ENCODE measurements at regions not wholly inside any gene's neighbourhood (a gene's known extent, or its start where the extent isn't known, plus 50 kb on each side); places are given as distances from the start of the nearest gene placed in this dataset.

DNA sequence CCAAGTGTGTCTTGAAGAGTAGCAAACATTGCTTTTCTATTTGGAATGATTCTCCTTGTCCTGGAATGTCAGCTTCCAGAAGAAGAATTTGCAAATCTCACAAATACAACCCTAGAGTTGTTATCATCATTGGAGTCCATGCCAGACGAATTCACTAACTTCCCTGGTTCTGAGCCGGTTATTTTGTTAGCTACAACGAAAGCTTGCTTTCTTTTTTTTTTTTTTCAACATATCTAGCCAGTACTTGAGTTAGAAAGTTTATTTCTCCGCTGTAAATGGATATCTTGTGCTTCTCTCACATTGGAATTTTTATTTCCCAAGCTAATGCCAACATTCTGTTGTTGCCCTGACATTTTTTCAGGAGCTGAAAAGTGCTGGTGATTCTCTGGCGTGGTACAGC lies 138.1 kb upstream of the POM121L12 start:
- DNase-seq (ENCODE audit: low read depth, low spot score) = no peak

DNA sequence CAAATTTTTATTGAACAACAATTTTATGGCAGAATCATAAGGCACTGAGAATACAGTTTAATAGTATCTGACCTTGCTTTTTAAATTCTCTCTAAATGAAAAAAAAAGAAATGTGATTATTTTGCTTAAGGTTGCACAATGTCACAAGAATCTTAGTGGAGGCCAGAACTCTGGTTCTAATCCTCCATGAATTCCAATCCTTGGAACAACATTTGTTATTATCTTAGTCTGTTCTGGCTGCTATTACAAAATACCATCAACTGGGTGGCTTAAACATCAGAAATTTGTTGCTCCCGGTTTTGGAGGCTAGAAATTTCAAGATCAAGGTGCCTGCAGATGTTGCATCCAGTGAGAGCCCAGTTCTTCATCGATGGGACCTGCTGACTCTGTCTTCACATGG lies 158.2 kb upstream of the POM121L12 start:
- no peak for DNase-seq (ENCODE audit: low read depth, low spot score)

DNA sequence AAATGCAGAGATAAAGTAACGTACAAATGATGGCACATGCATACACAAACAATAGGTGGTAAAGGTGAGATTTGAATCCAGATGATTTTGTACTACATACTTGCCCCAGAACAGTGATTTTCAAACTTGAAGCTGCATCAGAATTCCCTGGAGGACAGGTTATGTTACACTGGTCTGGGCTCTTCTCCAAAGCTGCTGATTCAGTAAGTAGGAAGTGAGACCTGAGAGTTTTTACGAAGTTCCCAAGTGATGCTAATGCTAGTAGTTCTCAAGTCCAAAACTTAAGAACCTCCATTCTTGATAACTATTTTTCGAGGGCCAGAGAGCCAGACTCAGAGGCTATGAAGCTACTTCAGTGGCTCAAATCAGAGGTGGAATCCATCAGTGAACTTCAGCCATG lies 159.0 kb upstream of the POM121L12 start:
- DNase-seq (ENCODE audit: low read depth, low spot score) = peak; percentile 9

DNA sequence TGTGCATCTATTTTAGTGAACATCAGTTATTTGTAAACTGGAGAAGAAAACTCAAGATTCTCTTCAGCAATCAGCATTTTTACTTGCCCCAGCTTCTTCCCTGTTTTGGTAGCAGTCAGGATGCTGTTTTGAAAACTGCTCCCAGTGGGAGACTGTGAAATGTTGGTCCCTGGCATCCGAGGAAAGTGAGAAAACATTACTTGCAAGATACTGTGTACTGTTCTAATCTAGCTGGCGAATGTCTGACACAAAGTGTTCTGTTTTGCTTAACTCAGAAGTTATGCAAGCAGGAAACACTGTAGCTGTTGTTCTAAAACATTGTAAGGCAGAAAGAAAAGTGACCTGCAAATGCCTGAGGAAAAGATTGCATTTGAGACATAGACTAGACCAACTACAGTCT lies 171.8 kb upstream of the POM121L12 start:
- DNase-seq (ENCODE audit: low read depth, low spot score) = peak; percentile 1

DNA sequence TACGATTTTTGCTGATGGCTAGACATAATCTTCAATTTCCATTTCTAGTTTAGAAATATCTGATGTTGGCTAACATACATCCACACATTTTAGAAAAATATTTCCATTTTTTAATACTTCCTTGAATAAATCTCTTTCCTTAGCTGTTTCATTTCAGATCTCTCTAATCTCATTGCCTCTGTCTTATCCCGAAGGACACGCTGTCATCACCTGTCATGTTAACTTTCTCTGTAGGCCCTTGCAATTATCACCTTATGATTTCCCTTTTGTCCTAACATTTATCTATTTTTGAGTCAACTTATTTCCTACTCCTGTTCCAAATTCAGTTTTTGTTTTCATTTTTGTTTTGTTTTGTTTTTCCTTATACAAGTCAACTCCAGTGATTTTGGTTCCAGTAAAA lies 173.1 kb upstream of the POM121L12 start:
- DNase-seq (ENCODE audit: low read depth, low spot score) = no peak

DNA sequence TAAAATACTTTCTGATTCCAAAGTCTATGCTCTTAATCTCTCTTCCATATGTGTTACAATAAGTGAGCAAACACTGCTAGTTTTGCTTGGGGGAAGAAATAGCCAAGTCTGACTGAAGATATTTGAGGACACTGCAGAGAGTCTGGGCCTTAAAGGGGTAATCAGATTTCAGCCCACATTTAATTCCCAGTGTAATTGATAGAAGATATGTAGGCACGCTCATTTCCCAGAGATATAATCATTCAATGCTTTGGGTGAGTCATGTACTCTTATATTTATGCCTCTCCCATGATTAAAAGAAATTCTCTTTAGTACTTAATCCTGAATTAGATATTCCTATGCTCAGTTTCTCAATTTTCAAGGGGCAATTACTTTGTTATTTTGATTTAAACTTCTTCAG lies 178.1 kb upstream of the POM121L12 start:
- no peak for DNase-seq (ENCODE audit: low read depth, low spot score)

DNA sequence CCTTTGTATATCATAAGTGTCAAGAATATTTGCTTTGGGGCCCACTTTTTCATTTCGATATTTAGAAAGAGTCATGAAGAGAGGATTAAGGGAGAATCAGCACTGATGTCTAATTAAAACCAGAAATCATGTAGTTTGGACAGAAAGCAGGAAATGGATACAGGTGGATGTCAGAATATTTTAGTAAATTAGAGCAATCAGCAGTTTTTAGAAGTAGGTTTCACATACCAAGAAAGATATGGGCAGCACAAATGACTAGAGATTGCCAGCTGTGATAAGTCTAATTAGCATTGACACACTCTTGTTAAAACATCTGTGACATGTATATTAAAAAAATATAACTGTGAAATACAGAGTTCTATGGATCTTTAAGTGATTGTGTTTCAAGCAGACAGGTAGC lies 180.8 kb upstream of the POM121L12 start:
- no peak for DNase-seq (ENCODE audit: low read depth, low spot score)

DNA sequence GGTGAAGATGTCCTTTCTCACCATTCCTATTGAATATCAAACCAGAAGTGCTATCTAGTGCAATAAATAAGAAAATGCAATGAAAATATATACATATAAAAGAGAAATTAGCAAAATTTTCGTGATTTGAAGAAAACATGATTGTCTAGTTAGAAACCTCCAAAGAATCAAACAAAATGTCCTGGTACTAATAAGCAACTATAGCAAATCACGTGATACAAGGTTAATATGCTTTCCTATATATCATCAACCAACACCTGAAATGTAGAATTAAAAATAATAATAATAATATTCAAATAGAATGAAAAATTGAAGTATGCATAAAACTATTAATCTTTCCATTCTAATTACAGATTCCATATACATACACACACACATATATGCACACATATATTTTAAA lies 183.9 kb upstream of the POM121L12 start:
- no peak for DNase-seq (ENCODE audit: low read depth, low spot score)

DNA sequence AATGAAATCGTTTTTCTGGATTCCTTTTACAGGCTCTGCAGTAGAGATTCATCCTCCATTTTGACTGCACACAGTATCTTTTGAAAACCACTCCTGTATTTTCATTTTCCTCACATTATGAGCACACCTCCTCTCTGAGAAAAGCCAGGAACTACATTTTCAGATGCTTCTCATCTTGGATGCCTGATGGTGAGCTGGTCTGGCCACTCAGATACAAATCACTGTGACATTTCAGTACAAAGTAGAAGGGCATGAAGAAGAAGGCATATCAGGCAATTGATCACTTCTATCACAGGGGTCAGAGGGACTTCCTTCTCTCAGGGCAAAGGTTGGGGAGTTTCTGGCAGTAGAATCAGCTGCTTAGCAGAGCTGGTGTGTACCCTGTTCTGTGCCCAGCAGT lies 192.0 kb upstream of the POM121L12 start:
- DNase-seq (ENCODE audit: low read depth, low spot score) = no peak

DNA sequence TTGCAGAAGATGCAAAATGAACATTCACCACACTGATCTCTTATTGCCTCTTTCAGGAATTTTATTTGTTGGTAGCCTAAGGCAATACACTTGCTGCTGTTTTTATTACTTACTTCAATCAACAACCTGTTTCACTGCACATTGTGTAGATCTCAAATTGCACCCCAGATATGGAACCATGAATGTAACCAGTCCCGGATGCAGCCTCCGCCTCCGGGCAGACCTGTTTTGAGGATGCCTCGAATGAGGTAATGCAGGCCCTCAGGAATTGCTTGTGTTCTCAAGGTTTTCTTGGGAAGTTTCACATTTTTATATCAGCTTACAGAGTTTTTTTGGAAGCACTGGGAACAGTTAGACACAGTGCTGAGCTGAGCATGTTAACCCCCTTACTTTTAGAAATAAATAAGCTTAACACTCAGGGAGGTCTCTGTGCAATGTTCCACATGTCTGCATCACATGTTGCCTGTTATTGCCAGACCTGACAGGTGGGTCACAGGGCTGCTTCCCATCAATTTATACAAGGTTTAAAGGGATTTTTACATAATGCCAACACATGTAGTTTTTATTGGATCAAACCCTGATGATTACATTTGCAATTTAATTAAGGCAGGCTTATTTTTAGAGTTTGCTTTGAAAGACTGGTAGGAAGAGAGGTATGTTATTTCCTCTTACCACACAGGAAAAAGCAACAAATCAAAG lies 193.1 kb upstream of the POM121L12 start:
- no peak for DNase-seq (ENCODE audit: low read depth, low spot score)

DNA sequence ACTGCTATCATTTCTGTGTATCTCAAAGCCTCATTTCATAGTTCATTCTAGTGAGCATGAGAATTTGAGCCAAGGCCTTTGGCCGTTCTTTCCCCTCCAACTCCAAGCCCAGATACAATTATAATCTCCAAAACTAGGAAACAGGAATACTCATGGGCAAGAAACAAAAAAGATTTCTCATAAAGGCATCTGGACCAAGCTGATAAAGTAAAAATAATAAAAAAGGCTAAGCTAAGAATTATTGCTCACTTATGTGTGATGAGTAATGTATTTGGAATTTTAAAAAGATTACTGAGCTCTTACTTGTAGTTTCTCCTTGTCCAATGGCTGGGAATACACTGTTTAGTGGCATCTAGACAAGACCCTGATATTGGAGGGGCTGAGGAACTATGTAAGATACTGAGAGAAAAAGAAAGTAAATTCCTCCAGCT lies 196.4 kb upstream of the POM121L12 start:
- DNase-seq (ENCODE audit: low read depth, low spot score) = peak; percentile 80

DNA sequence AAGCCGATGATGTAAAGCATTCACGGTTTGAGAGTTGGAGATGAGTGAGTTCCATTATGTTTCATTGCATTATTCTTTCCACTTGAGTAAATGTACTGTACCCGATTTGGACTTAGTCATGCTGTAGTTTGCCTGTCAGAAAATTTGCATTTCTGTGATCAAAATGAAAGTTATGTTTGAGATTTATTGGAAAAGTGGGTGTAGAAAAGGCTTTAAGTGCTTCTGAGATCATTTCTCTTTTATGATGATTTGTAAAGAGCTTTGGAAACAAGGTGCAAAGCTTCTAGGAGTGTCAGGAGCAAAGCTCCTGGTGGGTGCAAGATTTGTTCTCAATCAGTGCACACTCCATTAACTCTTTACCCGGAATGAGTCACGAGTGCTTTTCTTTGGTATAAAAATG lies 204.1 kb upstream of the POM121L12 start:
- peak; percentile 68 for DNase-seq (ENCODE audit: low read depth, low spot score)

DNA sequence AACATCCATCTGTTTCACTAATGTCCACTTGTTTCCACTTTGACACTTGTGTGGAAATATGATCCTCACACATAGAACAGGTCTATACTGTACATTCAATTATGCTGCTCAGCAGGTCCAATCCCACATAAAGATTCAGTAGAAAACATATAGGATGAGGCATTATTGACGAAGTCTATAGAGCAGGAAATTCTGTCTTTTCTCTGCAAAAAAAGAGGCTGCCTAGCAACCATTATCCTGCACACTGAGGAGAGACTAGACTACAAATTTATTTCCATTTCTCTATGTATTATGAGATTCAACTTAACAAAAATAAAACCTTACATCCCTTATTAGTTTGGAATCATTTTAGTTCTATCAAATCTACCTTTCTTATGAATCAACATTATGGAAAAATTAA lies 204.6 kb upstream of the POM121L12 start:
- no peak for DNase-seq (ENCODE audit: low read depth, low spot score)

DNA sequence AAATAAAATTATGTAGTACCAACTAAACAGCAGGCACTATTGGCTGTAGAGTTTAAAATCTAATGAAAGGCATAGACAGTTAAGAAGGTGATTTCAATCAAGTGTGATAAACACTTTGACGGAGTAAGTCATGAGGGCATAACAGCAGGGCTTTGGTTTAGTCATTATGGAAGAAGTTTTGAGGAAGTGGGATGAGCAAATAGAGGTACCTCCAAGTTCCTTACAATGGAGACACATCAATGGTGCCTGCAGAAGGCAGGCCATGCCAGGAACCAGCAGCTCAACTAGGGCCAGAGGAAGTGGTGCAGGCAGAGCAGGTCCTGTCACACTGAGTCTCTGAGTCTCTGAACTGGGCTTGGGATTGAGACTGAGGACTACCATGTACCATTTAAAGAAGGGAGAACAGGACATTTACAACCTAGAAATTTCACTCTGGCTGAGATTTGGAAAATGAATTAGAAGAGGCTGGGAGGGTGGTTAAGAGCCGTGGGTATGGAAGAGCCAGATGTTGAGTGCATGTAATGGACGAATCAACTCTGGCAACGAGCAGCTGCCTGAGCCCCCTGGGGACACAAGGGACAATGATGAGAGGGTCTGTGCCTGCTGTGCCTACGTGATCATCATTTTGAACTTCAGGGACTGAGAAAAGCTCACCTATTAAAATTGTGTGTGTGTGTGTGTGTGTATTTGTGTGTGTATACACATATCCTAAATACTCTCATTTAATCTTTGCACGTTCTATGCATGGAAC lies 208.7 kb upstream of the POM121L12 start:
- DNase-seq (ENCODE audit: low read depth, low spot score) = no peak

DNA sequence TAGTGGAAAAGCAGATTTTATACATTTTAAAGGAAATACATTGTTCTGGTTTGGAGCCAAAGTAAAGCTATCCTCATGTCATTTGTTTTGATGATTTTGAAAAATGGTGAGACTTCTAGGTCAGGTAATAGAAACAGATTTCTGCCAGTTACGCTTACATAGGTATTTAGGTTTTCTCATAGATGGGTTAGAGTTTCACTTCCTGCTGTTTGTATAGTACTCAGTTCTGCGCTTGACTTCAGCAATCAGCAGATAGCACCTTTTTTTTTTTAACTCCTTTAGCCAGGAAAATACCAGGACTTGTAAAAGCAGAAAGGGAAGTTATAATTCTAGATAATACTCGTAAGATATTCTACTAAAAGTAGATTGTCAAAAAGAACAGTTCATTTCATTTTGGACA lies 209.8 kb upstream of the POM121L12 start:
- DNase-seq (ENCODE audit: low read depth, low spot score) = no peak

DNA sequence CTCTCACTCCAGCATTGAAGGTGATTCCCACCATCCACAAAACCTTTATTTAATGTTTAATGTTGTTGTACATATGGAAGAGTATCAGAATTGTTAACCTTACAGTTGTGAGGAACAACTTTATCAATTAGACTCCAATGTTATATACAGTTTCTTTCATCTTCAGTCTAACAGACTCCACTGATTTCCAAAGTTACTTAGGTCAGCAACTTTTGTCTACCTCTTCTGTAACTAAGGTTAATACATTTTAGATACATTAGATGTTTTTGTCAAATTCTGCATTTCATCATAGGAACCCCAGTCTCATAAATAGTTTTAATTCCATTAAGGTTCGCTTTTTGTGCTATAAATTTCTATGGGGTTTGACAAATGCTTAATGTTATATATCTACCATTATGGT lies 223.9 kb upstream of the POM121L12 start:
- DNase-seq (ENCODE audit: low read depth, low spot score) = no peak

DNA sequence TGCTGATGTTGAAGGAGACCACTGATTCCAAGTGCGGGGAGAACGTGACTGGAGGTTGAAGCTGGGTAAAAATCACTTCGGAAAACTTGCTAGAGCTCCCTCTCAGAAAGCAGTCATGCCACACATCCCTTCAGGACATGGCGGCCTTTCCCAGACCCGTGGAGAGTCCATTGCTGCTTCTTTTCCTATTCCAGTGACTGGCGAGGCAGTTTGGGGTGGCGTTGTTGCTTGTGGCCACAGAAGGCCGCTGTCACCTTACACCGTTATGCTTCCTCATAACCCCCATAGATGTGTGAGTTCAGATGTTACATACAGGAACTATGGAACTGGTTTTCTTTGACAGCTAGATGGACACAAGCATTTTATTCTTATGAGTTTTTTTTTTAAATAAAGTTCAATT lies 235.6 kb upstream of the POM121L12 start:
- DNase-seq (ENCODE audit: low read depth, low spot score) = no peak

DNA sequence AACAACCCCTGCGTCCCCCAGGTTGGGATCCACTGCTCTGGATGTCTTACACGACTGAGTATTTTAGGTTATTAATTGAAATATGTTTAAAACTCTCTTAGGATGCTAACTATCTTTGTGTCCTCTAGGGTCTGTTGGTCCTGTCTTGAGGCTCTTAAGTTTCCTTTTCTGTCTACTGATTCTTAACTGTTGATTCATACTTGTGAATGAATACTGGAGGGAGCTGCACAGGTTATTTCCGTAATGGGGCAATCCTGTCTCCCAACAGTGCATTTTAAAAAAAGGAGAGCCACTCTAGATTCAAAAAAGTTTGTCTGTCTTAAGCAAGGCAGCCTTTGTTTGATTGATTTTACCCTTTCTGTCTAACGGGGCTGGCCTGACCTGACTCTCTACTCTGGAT lies 237.6 kb upstream of the POM121L12 start:
- no peak for DNase-seq (ENCODE audit: low read depth, low spot score)

DNA sequence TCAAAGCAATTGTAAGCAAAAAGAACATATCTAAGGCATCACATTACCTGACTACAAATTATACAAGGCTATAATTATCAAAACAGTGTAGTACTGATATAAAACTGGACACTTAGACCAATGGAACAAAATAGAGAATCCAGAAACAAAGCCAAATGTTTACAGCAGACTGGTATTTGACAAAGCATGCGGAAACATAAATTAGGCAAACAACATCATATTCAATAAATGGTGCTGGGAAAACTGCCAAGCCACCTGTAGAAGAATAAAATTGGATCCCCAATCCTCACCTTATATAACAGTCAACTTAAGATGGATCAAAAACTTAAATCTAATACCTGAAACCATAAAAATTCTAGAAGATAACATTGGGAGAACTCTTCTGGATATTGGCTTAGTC lies 240.8 kb upstream of the POM121L12 start:
- no peak for DNase-seq (ENCODE audit: low read depth, low spot score)

DNA sequence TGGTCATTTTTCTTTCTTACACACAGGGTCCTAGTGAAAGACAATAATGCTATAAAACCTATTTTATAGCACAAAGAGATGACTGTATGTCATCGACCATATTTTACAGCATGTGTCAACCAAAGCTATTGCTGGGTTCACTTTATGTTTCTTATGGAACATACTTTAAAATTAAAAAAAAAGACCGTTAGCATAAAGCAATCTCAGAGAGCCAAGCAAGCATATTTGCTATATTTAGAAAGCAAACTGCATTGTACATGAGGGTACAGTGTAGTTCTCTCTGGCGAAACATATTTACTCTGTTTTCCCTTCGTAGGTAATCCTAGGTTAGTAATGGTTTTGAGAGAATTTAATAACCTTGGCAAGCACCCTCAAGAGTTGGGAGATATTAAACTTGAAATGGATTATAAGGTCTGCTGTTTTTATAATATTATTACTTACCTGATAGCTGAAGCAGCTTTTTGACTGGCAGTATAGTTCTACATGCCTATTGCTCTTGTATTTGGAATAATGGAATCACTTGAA lies 244.2 kb upstream of the POM121L12 start:
- no peak for DNase-seq (ENCODE audit: low read depth, low spot score)

DNA sequence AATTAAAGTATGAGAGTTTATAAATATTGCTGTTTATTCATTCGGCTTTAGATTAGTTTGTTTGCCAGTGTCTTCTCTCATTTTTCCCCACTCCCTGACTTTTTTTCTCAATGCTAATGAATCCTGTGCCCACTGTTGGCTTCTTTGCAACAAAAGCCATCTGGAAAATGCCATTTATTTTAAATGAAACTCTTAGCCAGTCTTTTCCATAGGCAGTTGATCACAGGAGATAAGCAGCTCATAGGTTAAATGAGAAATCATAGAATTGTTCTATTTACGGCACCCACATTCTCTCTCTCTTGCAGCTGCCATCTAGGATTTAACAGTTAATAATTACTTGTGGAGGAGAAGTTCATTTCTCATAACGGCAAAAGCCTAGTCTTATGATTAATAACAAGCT lies 249.3 kb upstream of the POM121L12 start:
- DNase-seq (ENCODE audit: low read depth, low spot score) = no peak

DNA sequence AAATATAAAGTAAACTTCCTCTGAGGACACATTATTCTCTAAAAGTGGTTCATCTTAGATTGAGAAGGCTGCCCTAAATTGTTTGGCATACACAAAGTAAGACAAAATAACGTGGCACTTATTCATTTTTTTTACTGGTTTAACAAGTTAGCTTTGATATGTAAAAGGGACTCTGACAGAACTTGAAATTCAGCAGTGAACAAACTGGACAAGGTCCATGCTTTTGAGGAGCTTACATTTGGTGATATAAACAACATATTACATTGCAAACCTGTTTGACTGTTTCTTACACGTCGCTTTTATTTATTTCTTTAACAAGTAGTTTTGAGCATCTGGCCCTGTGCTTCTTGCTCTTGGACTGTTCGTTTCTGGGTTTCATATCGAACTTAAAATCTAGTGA lies 253.1 kb upstream of the POM121L12 start:
- no peak for DNase-seq (ENCODE audit: low read depth, low spot score)

DNA sequence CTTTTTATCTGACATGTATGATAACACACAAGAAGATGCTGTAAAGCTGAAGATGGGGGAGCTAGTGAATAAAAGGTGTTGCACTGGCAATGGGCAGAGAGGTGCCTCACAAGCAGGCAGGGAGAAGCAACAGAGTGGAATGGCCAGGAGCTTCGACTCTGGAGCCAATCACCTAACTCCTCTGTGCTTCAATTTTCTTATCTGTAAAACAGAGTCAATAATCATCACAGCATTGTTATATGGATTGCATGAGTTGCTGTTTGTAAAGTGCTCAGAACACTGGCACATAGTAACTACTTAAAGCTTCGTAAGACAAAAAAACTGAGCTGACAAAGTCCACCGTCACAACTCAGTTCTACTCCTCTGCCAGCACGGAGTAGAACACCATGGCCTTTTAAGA lies 254.2 kb upstream of the POM121L12 start:
- DNase-seq (ENCODE audit: low read depth, low spot score) = no peak

Data from astrocyte of the hippocampus (primary cell).